HepG2 (cell line): ENCODE measurements at regions not wholly inside any gene's neighbourhood (a gene's known extent, or its start where the extent isn't known, plus 50 kb on each side); places are given as distances from the start of the nearest gene placed in this dataset.
"Not testable (repeated sequence)": the region's sequence is repeated elsewhere in the genome, so short reads cannot be mapped to it uniquely, and the experiment has no call there.

Source experiments
- ATAC-seq: fragments of 200-7000 bp; cut with Tn5 transposase; 3 replicates; pipeline ENCODE4 v1.9.1; 2020; ENCODE audit warnings: mild to moderate bottlenecking, moderate library complexity
- BruUV-seq: library from RNA; stranded (reverse); fragments of 400-500 nt; replicated peaks from 2 replicates; lab custom pipeline; 2021; lab: Mats Ljungman, UMichigan
- CTCF ChIA-PET: fragments of 300-600 bp; formaldehyde crosslinking; extraction: SDS; loops from one replicate; lab custom pipeline; 2021; ENCODE audit warnings: low total read pairs, inconsistent platforms, low intra/inter-chr PET ratio; lab: Yijun Ruan, JAX
- POLR2A ChIA-PET: fragments of 350-600 bp; sonication (Branson Sonifier 250); formaldehyde crosslinking; loops from one replicate; lab custom pipeline; 2020; ENCODE audit warnings: antibody characterized with exemption, inconsistent platforms; lab: Yijun Ruan, JAX
- DNase-seq: peaks from one replicate; pipeline ENCODE4 v3.0.0-alpha.2; 2015; ENCODE audit warnings: low spot score
- FAIRE-seq: peaks from 3 replicates; lab custom pipeline; 2011; peaks lifted over from hg19 to GRCh38; lab: Jason Lieb, UNC
- H2AFZ ChIP-seq: one replicate; pipeline ENCODE4 v1.6.1; 2011; ENCODE audit warnings: low read length, inconsistent platforms
- H3K27ac ChIP-seq: fragments of 300-600 bp; 3 replicates; pipeline ENCODE4 v1.8.0; 2011; ENCODE audit warnings: mixed run types, mild to moderate bottlenecking, mixed read lengths, low read length, inconsistent platforms; ENCODE audit not compliant: insufficient read depth; ENCODE audit errors: extremely low read length
- H3K27me3 ChIP-seq, 2 experiments: fragments of 200-600 bp in 1 of 2; 2 replicates in 1 of 2; 3 replicates in 1 of 2; pipeline versions ENCODE4 v1.6.0 to v1.8.0; 2011; ENCODE audit warnings: low read length in 2 of 2, mild to moderate bottlenecking in 2 of 2, moderate library complexity in 2 of 2, inconsistent platforms in 1 of 2; ENCODE audit not compliant: insufficient read depth in 2 of 2, control insufficient read depth in 1 of 2
- H3K36me3 ChIP-seq, 2 experiments: fragments of 200-600 bp in 1 of 2; replicated peaks in 1 of 2; 2 replicates in 1 of 2; 3 replicates in 1 of 2; pipeline versions ENCODE4 v1.5.1 to v1.8.0; 2011; ENCODE audit warnings: low read length in 2 of 2, inconsistent platforms in 1 of 2; ENCODE audit not compliant: insufficient read depth in 2 of 2, control insufficient read depth in 1 of 2
- H3K4me1 ChIP-seq: 2 replicates; pipeline ENCODE4 v1.5.1; 2012; ENCODE audit warnings: low read length, inconsistent platforms; ENCODE audit not compliant: insufficient read depth
- H3K4me2 ChIP-seq: 2 replicates; pipeline ENCODE4 v1.6.0; 2011; ENCODE audit warnings: low read depth, low read length, inconsistent platforms
- H3K4me3 ChIP-seq, 3 experiments: fragments of 200-600 bp in 1 of 3; sonication (generic), shearing (Covaris generic) in 1 of 3; replicated peaks in 1 of 3; 2 replicates each; pipeline ENCODE4 v1.5.1; 2011 to 2016; ENCODE audit warnings: low read length in 3 of 3, inconsistent platforms in 2 of 3, low read depth in 2 of 3, mild to moderate bottlenecking in 2 of 3, control low read depth in 1 of 3, mixed read lengths in 1 of 3; ENCODE audit not compliant: insufficient read depth in 1 of 3
- H3K79me2 ChIP-seq: one replicate; pipeline ENCODE4 v1.6.1; 2011; ENCODE audit warnings: low read length, inconsistent platforms; ENCODE audit not compliant: insufficient read depth
- H3K9ac ChIP-seq: 2 replicates; pipeline ENCODE4 v1.6.0; 2011; ENCODE audit warnings: mild to moderate bottlenecking, low read depth, low read length, inconsistent platforms; ENCODE audit not compliant: insufficient read depth
- H3K9me3 ChIP-seq: 2 replicates; pipeline ENCODE4 v1.5.1; 2012; ENCODE audit warnings: mild to moderate bottlenecking, low read length
- H4K20me1 ChIP-seq: 2 replicates; pipeline ENCODE4 v1.6.0; 2011; ENCODE audit warnings: inconsistent platforms, mild to moderate bottlenecking, low read length, moderate library complexity; ENCODE audit not compliant: insufficient read depth
- AGO2 ChIP-seq: fragments of 200-400 bp; formaldehyde crosslinking; optimal IDR thresholded peaks from 2 replicates; pipeline ENCODE3; 2017; ENCODE audit warnings: mild to moderate bottlenecking, low read depth, low read length, moderate library complexity
- HNRNPUL1 ChIP-seq: fragments of 200-400 bp; formaldehyde crosslinking; IDR thresholded peaks from 2 replicates; pipeline ENCODE4 v1.6.1; 2017; ENCODE audit warnings: low read depth, mild to moderate bottlenecking, low read length, moderate library complexity
- RFX1 ChIP-seq: fragments of 450-650 bp; IDR thresholded peaks from 2 replicates; pipeline ENCODE4 v1.6.1; 2017
- THAP7 ChIP-seq: sonication (generic); formaldehyde crosslinking; IDR thresholded peaks from 2 replicates; pipeline ENCODE4 v1.8.1; 2023; ENCODE audit warnings: mild to moderate bottlenecking, missing genetic modification reagents
- THYN1 ChIP-seq: sonication (generic); formaldehyde crosslinking; IDR thresholded peaks from 2 replicates; pipeline ENCODE4 v1.8.1; 2023; ENCODE audit warnings: low read depth, mild to moderate bottlenecking, moderate library complexity, missing genetic modification reagents, borderline replicate concordance
- TOPORS ChIP-seq: sonication (generic); formaldehyde crosslinking; IDR thresholded peaks from 2 replicates; pipeline ENCODE4 v1.8.0; 2023; ENCODE audit warnings: mild to moderate bottlenecking, missing genetic modification reagents
- ZBTB25 ChIP-seq: IDR thresholded peaks from 2 replicates; pipeline ENCODE4 v1.6.1; 2018; ENCODE audit warnings: missing genetic modification reagents
- ZNF709 ChIP-seq: sonication (generic); formaldehyde crosslinking; IDR thresholded peaks from 2 replicates; pipeline ENCODE4 v1.5.0; 2020; ENCODE audit warnings: mild to moderate bottlenecking, missing genetic modification reagents
- WGBS: methylation state at CpG from one replicate; pipeline ENCODE4 v1.1.6; 2017; ENCODE audit warnings: low lambda C conversion rate; 5-methylcytosine and 5-hydroxymethylcytosine counted together
- in situ Hi-C: cut with HindIII; loops from 2 replicates; pipeline ENCODE4 v1.10.0; 2017; ENCODE audit warnings: low pct_unique_long_range_greater_than_20kb; ENCODE audit not compliant: extremely low pct_ligation_motif_present
- intact Hi-C: fragments of 100-400 bp; cut with micrococcal nuclease; formaldehyde crosslinking; loops from one replicate; pipeline ENCODE4 v1.10.0; 2022; ENCODE audit not compliant: unreplicated experiment
- TF ChIP-seq, protein P1 (sequence below): sonication (generic); formaldehyde crosslinking; IDR thresholded peaks from 2 replicates; pipeline ENCODE4 v1.4.0; 2020; ENCODE audit warnings: mild to moderate bottlenecking, low read depth, missing genetic modification reagents
- TF ChIP-seq, protein P2 (sequence below): sonication (generic); formaldehyde crosslinking; IDR thresholded peaks from 2 replicates; pipeline ENCODE4 v1.5.1; 2020; ENCODE audit warnings: mild to moderate bottlenecking, missing genetic modification reagents, borderline replicate concordance

- no peak for TF ChIP-seq THYN1 (CRISPR knock-in tag)
- no peak for TF ChIP-seq AGO2
- TF ChIP-seq ZBTB25 (CRISPR knock-in tag) = no peak
- TF ChIP-seq THAP7 (CRISPR knock-in tag) = no peak
- TF ChIP-seq, all 625 proteins: peak for 0
These were observed 140.3 kb upstream of the FAR2 start (continued) for GRCh38 chr12:29008786-29009185.

DNA sequence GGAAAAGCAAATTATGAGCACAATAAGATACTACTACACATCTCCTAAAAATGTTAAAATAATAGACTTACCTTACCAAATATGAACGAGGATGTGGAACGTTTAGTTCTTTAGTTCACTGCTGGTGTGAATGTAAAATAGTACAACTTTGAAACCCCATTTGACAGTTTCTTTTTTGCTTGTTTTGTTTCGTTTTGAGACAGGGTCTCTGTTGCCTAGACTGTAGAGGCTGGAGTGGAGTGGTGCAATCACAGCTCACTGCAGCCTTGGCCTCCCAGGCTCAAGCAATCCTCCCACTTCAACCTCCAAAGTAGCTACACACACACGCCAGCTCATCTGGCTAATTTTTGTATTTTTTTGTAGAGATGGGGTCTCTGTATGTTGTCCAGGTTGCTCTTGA, 136.4 kb upstream of the FAR2 start:
- H3K9me3 ChIP-seq = no peaks in the 10 kb centered on the region
- in situ Hi-C loops = no loop called here
- H3K4me3 ChIP-seq = no peak overlapping the region
- no peak for ATAC-seq
- TF ChIP-seq HNRNPUL1 (no peak), ZNF709 (CRISPR knock-in tag) (no peak), TOPORS (CRISPR knock-in tag) (no peak), RFX1 (no peak)
- TF ChIP-seq, protein P1, sequence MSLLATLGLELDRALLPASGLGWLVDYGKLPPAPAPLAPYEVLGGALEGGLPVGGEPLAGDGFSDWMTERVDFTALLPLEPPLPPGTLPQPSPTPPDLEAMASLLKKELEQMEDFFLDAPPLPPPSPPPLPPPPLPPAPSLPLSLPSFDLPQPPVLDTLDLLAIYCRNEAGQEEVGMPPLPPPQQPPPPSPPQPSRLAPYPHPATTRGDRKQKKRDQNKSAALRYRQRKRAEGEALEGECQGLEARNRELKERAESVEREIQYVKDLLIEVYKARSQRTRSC (CRISPR knock-in tag) = no peak
- TF ChIP-seq, protein P2, sequence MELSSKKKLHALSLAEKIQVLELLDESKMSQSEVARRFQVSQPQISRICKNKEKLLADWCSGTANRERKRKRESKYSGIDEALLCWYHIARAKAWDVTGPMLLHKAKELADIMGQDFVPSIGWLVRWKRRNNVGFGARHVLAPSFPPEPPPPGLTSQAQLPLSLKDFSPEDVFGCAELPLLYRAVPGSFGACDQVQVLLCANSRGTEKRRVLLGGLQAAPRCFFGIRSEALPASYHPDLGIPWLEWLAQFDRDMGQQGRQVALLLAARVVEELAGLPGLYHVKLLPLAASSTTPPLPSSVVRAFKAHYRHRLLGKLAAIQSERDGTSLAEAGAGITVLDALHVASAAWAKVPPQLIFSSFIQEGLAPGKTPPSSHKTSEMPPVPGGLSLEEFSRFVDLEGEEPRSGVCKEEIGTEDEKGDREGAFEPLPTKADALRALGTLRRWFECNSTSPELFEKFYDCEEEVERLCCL = no peak
- TF ChIP-seq, all 625 proteins: peak for 0
- ChIA-PET POLR2A (no interaction called here), CTCF (no interaction called here)
- BruUV-seq = no TSS peak
- Histone ChIP-seq H2AFZ (no peak overlapping the region), H3K79me2 (no peaks in the 10 kb centered on the region), H3K36me3 (no peaks in the 10 kb centered on the region), H3K9ac (no peak overlapping the region), H3K27me3 (no peaks in the 10 kb centered on the region), H4K20me1 (no peaks in the 10 kb centered on the region), H3K27ac (no peak overlapping the region), H3K4me2 (no peak overlapping the region), H3K4me1 (no peaks in the 10 kb centered on the region)
- intact Hi-C loops = no loop called here
- 0% methylated on average over 4 of the region's 4 CpGs for WGBS
- DNase-seq (no peak), FAIRE-seq (no peak)

GRCh38 chr12:29017532-29017931, 131.5 kb upstream of the FAR2 start:
- H3K9me3 ChIP-seq, intact Hi-C loops, H2AFZ ChIP-seq, in situ Hi-C loops, POLR2A ChIA-PET, FAIRE-seq, H3K27ac ChIP-seq, H3K4me3 ChIP-seq, ATAC-seq, DNase-seq, H3K27me3 ChIP-seq, H3K9ac ChIP-seq, H3K36me3 ChIP-seq, H4K20me1 ChIP-seq, H3K4me1 ChIP-seq, BruUV-seq, H3K4me2 ChIP-seq, CTCF ChIA-PET, H3K79me2 ChIP-seq: not testable (repeated sequence)
- WGBS = 0% methylated on average over 1 of the region's 2 CpGs
